ENCODE measurements at regions not wholly inside any gene's neighbourhood (a gene's known extent, or its start where the extent isn't known, plus 50 kb on each side); places are given as distances from the start of the nearest gene placed in this dataset.

DNA sequence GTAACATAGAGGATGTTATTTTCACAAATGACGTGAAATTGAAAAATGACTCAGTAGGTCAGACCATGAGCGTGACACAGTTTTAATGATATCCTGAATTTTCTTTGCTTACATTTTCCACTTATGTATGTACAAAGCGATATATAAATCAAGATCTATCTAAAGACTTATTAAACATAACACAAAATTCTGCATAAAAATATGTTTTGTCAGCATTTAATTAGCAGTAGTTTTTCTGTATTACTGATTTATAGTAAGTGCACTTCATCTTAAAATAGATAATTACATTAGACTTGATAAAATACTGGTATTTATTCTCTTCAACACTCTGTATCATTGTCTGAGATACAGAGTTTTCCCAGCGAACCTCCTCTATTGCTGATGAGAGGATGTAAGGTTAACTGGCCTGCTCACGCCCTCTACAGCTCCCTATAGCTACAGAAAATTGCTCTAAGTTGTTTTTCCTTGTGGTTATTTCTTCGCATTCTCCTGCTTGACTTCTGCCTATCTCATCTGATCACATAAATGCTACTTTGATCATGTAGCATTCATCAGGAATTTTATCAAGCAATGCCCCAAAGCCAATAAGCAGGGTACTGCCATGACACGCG lies 548.8 kb upstream of the REG3G start:
- H3K79me2 ChIP-seq (ENCODE audit: insufficient read depth, low read length) = peaks cover 64% of the 10 kb centered on the region
- no peak overlapping the region for H3K9ac ChIP-seq (ENCODE audit: insufficient read depth, low read depth, low read length)
- no peak for ATAC-seq
- no peak overlapping the region for H2AFZ ChIP-seq (ENCODE audit: low read length)
- H4K20me1 ChIP-seq (ENCODE audit: insufficient read depth, low read length) = peaks cover 11% of the 10 kb centered on the region
- CTCF ChIA-PET (ENCODE audit: low intra/inter-chr PET ratio, low total read pairs) = no interaction called here
- H3K36me3 ChIP-seq (replicated peaks in 1 of 2; ENCODE audit: control insufficient read depth in 1 of 2, insufficient read depth in 2 of 2, low read length in 2 of 2) = peaks cover 0 to 7% of the 10 kb centered on the region in 2 experiments; a peak in 1 of 5 replicates
- in situ Hi-C loops (cut with HindIII; ENCODE audit: extremely low pct_ligation_motif_present, low pct_unique_long_range_greater_than_20kb) = no loop called here
- POLR2A ChIA-PET = no interaction called here
- intact Hi-C loops (cut with micrococcal nuclease; ENCODE audit: unreplicated experiment) = no loop called here
- no peak overlapping the region for H3K4me3 ChIP-seq (replicated peaks in 1 of 3; ENCODE audit: insufficient read depth in 1 of 3, low read depth in 2 of 3, low read length in 3 of 3)
- no peaks in the 10 kb centered on the region for H3K9me3 ChIP-seq (ENCODE audit: low read length)
- DNase-seq (ENCODE audit: low spot score) = no peak
- TF ChIP-seq MAFK (conservative IDR thresholded peaks at IDR 0.05 in 1 of 2, IDR thresholded peaks at IDR 0.05 in 1 of 2; ENCODE audit: low read length in 2 of 2) (peak; percentile 85 to 92), MAFF (IDR thresholded peaks at IDR 0.05; ENCODE audit: low read depth, low read length) (peak; percentile 85; the same call in 1 of the 2 replicates), ZNF670 (CRISPR knock-in tag; IDR thresholded peaks at IDR 0.05; ENCODE audit: borderline replicate concordance) (no peak), STAG1 (CRISPR knock-in tag; IDR thresholded peaks at IDR 0.05) (peak; percentile 14; the same call in 1 of the 2 replicates)
- TF ChIP-seq, protein P1, sequence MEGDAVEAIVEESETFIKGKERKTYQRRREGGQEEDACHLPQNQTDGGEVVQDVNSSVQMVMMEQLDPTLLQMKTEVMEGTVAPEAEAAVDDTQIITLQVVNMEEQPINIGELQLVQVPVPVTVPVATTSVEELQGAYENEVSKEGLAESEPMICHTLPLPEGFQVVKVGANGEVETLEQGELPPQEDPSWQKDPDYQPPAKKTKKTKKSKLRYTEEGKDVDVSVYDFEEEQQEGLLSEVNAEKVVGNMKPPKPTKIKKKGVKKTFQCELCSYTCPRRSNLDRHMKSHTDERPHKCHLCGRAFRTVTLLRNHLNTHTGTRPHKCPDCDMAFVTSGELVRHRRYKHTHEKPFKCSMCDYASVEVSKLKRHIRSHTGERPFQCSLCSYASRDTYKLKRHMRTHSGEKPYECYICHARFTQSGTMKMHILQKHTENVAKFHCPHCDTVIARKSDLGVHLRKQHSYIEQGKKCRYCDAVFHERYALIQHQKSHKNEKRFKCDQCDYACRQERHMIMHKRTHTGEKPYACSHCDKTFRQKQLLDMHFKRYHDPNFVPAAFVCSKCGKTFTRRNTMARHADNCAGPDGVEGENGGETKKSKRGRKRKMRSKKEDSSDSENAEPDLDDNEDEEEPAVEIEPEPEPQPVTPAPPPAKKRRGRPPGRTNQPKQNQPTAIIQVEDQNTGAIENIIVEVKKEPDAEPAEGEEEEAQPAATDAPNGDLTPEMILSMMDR (CRISPR knock-in tag; IDR thresholded peaks at IDR 0.05) = 0 out of 2 replicates have a peak, but pooled peaks have one; percentile 5
- H3K27ac ChIP-seq (ENCODE audit: extremely low read length, insufficient read depth, low read length) = no peak overlapping the region
- 98% methylated on average over 8 of the region's 8 CpGs for WGBS (ENCODE audit: low lambda C conversion rate)
- no TSS peak for BruUV-seq (replicated peaks)
- FAIRE-seq = no peak
- H3K27me3 ChIP-seq (ENCODE audit: control insufficient read depth in 1 of 2, insufficient read depth in 2 of 2, low read length in 2 of 2) = no peaks in the 10 kb centered on the region
- no peak overlapping the region for H3K4me2 ChIP-seq (ENCODE audit: low read depth, low read length)
- no peaks in the 10 kb centered on the region for H3K4me1 ChIP-seq (ENCODE audit: insufficient read depth, low read length)

DNA sequence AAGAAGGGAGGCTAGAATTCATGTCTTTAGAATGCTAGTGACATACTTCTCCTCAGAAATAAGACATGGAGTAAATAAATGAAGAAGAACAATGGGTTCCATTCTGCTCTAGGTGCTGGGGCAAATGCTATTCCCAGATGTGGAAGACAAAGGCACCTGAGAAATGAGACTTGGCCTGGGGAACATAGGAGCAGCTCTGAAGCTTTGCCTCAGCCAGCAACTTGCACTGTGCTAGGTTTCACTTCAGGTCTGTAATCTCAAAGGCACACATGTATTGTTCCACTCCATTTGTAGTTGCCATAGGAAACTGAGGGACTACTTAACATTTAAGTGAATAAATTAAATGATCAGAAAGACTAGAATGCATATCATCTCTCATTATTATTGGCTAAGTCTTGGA lies 538.9 kb upstream of the REG3G start:
- no TSS peak for BruUV-seq (replicated peaks)
- in situ Hi-C loops (cut with HindIII; ENCODE audit: extremely low pct_ligation_motif_present, low pct_unique_long_range_greater_than_20kb) = no loop called here
- intact Hi-C loops (cut with micrococcal nuclease; ENCODE audit: unreplicated experiment) = no loop called here
- ChIA-PET CTCF (ENCODE audit: low intra/inter-chr PET ratio, low total read pairs) (no interaction called here), POLR2A (no interaction called here)
- DNase-seq (ENCODE audit: low spot score) (no peak), ATAC-seq (no peak), FAIRE-seq (no peak)
- Histone ChIP-seq H2AFZ (ENCODE audit: low read length) (no peak overlapping the region), H3K9ac (ENCODE audit: insufficient read depth, low read depth, low read length) (no peak overlapping the region), H3K79me2 (ENCODE audit: insufficient read depth, low read length) (peaks cover 37% of the 10 kb centered on the region), H3K27ac (ENCODE audit: extremely low read length, insufficient read depth, low read length) (no peak overlapping the region), H3K4me1 (ENCODE audit: insufficient read depth, low read length) (no peaks in the 10 kb centered on the region), H3K27me3 (ENCODE audit: control insufficient read depth in 1 of 2, insufficient read depth in 2 of 2, low read length in 2 of 2) (no peaks in the 10 kb centered on the region), H3K4me3 (replicated peaks in 1 of 3; ENCODE audit: insufficient read depth in 1 of 3, low read depth in 2 of 3, low read length in 3 of 3) (no peak overlapping the region), H3K36me3 (replicated peaks in 1 of 2; ENCODE audit: control insufficient read depth in 1 of 2, insufficient read depth in 2 of 2, low read length in 2 of 2) (peaks cover 3 to 8% of the 10 kb centered on the region in 2 experiments; a peak in 2 of 5 replicates), H3K9me3 (ENCODE audit: low read length) (no peaks in the 10 kb centered on the region), H3K4me2 (ENCODE audit: low read depth, low read length) (no peak overlapping the region), H4K20me1 (ENCODE audit: insufficient read depth, low read length) (peaks cover 2% of the 10 kb centered on the region; the same call in 1 of the 2 replicates)
- TF ChIP-seq RBM22 (optimal IDR thresholded peaks at IDR 0.05; ENCODE audit: low read length) (peak; percentile 80), SP2 (CRISPR knock-in tag; IDR thresholded peaks at IDR 0.05) (no peak)

Data from HepG2 (cell line).